ENCODE measurements at regions not wholly inside any gene's neighbourhood (a gene's known extent, or its start where the extent isn't known, plus 50 kb on each side); places are given as distances from the start of the nearest gene placed in this dataset.

DNA sequence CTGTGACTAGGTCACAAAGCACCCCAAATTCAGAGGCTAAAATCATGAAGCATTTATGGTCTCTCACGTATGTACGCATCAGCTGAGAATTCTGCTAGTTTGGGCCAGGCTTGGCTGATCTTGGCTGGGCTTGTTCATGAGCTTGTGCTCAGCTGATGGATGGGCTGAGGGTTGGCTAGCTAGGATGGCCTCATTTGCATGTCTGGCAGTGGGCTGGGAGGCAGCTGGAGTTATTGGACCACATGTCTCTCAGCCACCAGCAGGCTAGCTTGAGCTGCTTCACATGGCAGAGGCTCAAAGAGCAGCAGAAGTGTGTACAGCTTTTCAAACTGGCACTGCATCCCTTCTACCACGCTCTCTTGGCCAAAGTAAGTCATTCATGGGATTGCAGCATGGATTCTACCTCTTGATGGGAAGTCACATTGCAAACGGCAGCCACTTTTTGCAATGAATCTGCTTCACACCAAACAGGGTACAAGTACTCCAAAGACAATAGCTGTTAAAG, 770.3 kb downstream of the TYW1 start:
- WGBS = 80% methylated on average over 4 of the region's 4 CpGs
- no peaks in the 10 kb centered on the region for H3K4me1 ChIP-seq (ENCODE audit: control insufficient read depth, insufficient read depth, low read depth, low read length)
- no peak for DNase-seq

DNA sequence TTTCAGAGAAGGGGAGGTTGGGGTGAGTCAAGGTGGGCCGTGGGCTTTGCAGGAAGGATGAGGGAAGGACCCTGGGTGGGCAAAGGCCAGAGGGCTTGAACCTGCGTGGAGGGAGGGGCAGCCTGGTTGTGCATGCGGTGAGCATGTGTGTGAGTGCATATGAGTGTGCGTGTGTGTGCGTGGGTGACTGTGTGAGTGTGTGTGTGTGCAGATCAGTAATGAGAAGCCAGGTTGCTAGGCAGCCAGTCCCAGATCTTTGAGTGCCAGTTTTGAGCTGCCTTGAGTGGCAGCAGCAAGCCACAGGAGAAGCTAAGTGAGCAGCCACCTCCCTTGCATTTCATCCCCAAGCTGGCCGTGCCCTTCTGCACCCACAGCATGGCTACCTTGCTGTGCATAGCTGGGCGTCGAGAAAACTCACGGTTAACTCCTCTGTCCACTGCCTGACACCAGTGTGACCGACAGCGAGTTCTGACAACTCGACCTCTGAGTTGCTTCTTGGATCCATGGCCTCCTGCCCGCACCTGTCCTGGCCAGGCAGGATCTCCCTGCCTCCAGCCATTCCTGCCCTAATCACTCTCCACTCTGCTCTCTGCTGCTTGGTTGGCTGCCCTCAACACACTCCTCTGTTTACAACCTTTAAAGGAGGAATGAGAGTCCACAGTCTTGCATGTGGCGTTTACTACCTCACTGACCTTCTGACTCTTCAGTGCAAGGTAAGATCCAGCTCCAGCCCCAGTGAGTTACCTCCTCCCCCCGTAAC, 775.4 kb downstream of the TYW1 start:
- whole genome bisulfite sequencing = 71% methylated on average over 14 of the region's 15 CpGs
- no peak overlapping the region for H3K4me2 ChIP-seq (ENCODE audit: low read length, poor library complexity, severe bottlenecking)
- no peak overlapping the region for H2BK15ac ChIP-seq (ENCODE audit: low read depth, poor library complexity, severe bottlenecking)

More for the DNA sequence above, 770.3 kb downstream of the TYW1 start:
- Histone ChIP-seq H2BK5ac (ENCODE audit: low read depth, low read length, poor library complexity, severe bottlenecking) (no peak overlapping the region), H2AFZ (ENCODE audit: low read depth, low read length) (no peak overlapping the region), H3K4me3 (ENCODE audit: insufficient read depth in 1 of 2, low read depth in 1 of 2, low read length in 2 of 2) (no peak overlapping the region), H3K23ac (ENCODE audit: low read length in 2 of 2) (no peak overlapping the region), H2AK5ac (ENCODE audit: low read length, severe bottlenecking) (no peak overlapping the region), H3K9me3 (ENCODE audit: control insufficient read depth, low read length) (peaks cover 8% of the 10 kb centered on the region), H2BK120ac (ENCODE audit: low read depth, low read length) (no peak overlapping the region), H3K36me3 (ENCODE audit: control insufficient read depth in 1 of 2, insufficient read depth in 2 of 2, low read depth in 1 of 2, low read length in 2 of 2) (no peaks in the 10 kb centered on the region), H2BK15ac (ENCODE audit: low read depth, poor library complexity, severe bottlenecking) (no peak overlapping the region), H4K91ac (ENCODE audit: low read length) (peak overlapping the region; percentile 41), H4K8ac (ENCODE audit: low read length) (no peak overlapping the region), H3K18ac (ENCODE audit: low read depth in 1 of 2, low read length in 2 of 2) (no peak overlapping the region), H3K27ac (ENCODE audit: low read length, poor library complexity, severe bottlenecking) (no peak overlapping the region), H3K4ac (ENCODE audit: low read depth in 1 of 2, low read length in 2 of 2) (no peak overlapping the region), H3K9ac (ENCODE audit: low read length) (no peak overlapping the region), H3K27me3 (ENCODE audit: control insufficient read depth in 1 of 2, insufficient read depth in 1 of 2, low read length in 2 of 2) (no peaks in the 10 kb centered on the region), H2BK12ac (ENCODE audit: low read length in 2 of 2) (no peak overlapping the region), H3K4me2 (ENCODE audit: low read length, poor library complexity, severe bottlenecking) (no peak overlapping the region), H3K79me1 (replicated peaks; ENCODE audit: low read length, poor library complexity, severe bottlenecking) (no peaks in the 10 kb centered on the region), H3K14ac (ENCODE audit: low read length in 2 of 2) (no peak overlapping the region)

DNA sequence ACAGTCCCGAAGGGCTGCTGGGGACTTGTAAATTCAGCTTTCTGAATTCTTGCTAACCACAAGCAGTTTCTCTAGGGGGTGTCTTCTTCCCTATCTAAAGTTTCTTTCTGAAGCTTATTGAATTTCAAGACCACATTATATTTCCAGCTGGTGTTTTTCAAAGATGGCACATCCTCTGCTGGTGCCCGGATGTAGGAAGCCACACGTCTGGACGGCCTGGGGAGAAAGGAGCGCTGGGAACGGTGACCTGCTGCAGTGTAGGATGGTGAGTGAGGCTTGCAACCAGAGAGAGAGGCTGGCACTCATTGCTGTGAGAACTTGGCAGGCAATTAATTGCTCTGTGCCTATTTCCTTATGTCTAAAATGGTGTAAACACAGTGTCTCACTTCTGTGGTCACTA, 776.4 kb downstream of the TYW1 start:
- H3K9me3 ChIP-seq (ENCODE audit: control insufficient read depth, low read length) = no peaks in the 10 kb centered on the region
- no peak overlapping the region for H3K18ac ChIP-seq (ENCODE audit: low read depth in 1 of 2, low read length in 2 of 2)
- no peak overlapping the region for H3K4me3 ChIP-seq (ENCODE audit: insufficient read depth in 1 of 2, low read depth in 1 of 2, low read length in 2 of 2)
- H2BK15ac ChIP-seq (ENCODE audit: low read depth, poor library complexity, severe bottlenecking) = no peak overlapping the region
- H3K27ac ChIP-seq (ENCODE audit: low read length, poor library complexity, severe bottlenecking) = no peak overlapping the region
- H2BK120ac ChIP-seq (ENCODE audit: low read depth, low read length) = no peak overlapping the region
- H3K79me1 ChIP-seq (replicated peaks; ENCODE audit: low read length, poor library complexity, severe bottlenecking) = no peaks in the 10 kb centered on the region
- DNase-seq = no peak
- no peak overlapping the region for H3K23ac ChIP-seq (ENCODE audit: low read length in 2 of 2)
- H3K4me1 ChIP-seq (ENCODE audit: control insufficient read depth, insufficient read depth, low read depth, low read length) = no peaks in the 10 kb centered on the region
- H2AFZ ChIP-seq (ENCODE audit: low read depth, low read length) = no peak overlapping the region
- no peak overlapping the region for H3K4me2 ChIP-seq (ENCODE audit: low read length, poor library complexity, severe bottlenecking)
- H4K8ac ChIP-seq (ENCODE audit: low read length) = no peak overlapping the region
- H3K14ac ChIP-seq (ENCODE audit: low read length in 2 of 2) = no peak overlapping the region
- no peaks in the 10 kb centered on the region for H3K36me3 ChIP-seq (ENCODE audit: control insufficient read depth in 1 of 2, insufficient read depth in 2 of 2, low read depth in 1 of 2, low read length in 2 of 2)
- H2BK5ac ChIP-seq (ENCODE audit: low read depth, low read length, poor library complexity, severe bottlenecking) = no peak overlapping the region
- no peak overlapping the region for H3K4ac ChIP-seq (ENCODE audit: low read depth in 1 of 2, low read length in 2 of 2)
- WGBS = 83% methylated on average over 6 of the region's 6 CpGs
- H2AK5ac ChIP-seq (ENCODE audit: low read length, severe bottlenecking) = no peak overlapping the region
- H3K9ac ChIP-seq (ENCODE audit: low read length) = no peak overlapping the region
- H2BK12ac ChIP-seq (ENCODE audit: low read length in 2 of 2) = no peak overlapping the region
- peaks cover 0 to 5% of the 10 kb centered on the region in 2 experiments for H3K27me3 ChIP-seq (ENCODE audit: control insufficient read depth in 1 of 2, insufficient read depth in 1 of 2, low read length in 2 of 2)
- no peak overlapping the region for H4K91ac ChIP-seq (ENCODE audit: low read length)

More for the DNA sequence above, 775.4 kb downstream of the TYW1 start:
- H2AFZ ChIP-seq (ENCODE audit: low read depth, low read length) = no peak overlapping the region
- no peak overlapping the region for H3K23ac ChIP-seq (ENCODE audit: low read length in 2 of 2)
- no peak overlapping the region for H3K4me3 ChIP-seq (ENCODE audit: insufficient read depth in 1 of 2, low read depth in 1 of 2, low read length in 2 of 2)
- H3K9me3 ChIP-seq (ENCODE audit: control insufficient read depth, low read length) = peaks cover 2% of the 10 kb centered on the region
- H3K79me1 ChIP-seq (replicated peaks; ENCODE audit: low read length, poor library complexity, severe bottlenecking) = no peaks in the 10 kb centered on the region
- no peak overlapping the region for H3K14ac ChIP-seq (ENCODE audit: low read length in 2 of 2)
- H2BK5ac ChIP-seq (ENCODE audit: low read depth, low read length, poor library complexity, severe bottlenecking) = no peak overlapping the region
- no peak overlapping the region for H4K91ac ChIP-seq (ENCODE audit: low read length)
- H2BK12ac ChIP-seq (ENCODE audit: low read length in 2 of 2) = no peak overlapping the region
- H3K18ac ChIP-seq (ENCODE audit: low read depth in 1 of 2, low read length in 2 of 2) = no peak overlapping the region
- no peak overlapping the region for H2BK120ac ChIP-seq (ENCODE audit: low read depth, low read length)
- no peak overlapping the region for H3K9ac ChIP-seq (ENCODE audit: low read length)
- no peak overlapping the region for H3K4ac ChIP-seq (ENCODE audit: low read depth in 1 of 2, low read length in 2 of 2)
- H3K27me3 ChIP-seq (ENCODE audit: control insufficient read depth in 1 of 2, insufficient read depth in 1 of 2, low read length in 2 of 2) = peaks cover 0 to 5% of the 10 kb centered on the region in 2 experiments
- no peak overlapping the region for H4K8ac ChIP-seq (ENCODE audit: low read length)
- DNase-seq = no peak
- H2AK5ac ChIP-seq (ENCODE audit: low read length, severe bottlenecking) = no peak overlapping the region
- H3K4me1 ChIP-seq (ENCODE audit: control insufficient read depth, insufficient read depth, low read depth, low read length) = no peaks in the 10 kb centered on the region
- no peak overlapping the region for H3K27ac ChIP-seq (ENCODE audit: low read length, poor library complexity, severe bottlenecking)
- no peaks in the 10 kb centered on the region for H3K36me3 ChIP-seq (ENCODE audit: control insufficient read depth in 1 of 2, insufficient read depth in 2 of 2, low read depth in 1 of 2, low read length in 2 of 2)

DNA sequence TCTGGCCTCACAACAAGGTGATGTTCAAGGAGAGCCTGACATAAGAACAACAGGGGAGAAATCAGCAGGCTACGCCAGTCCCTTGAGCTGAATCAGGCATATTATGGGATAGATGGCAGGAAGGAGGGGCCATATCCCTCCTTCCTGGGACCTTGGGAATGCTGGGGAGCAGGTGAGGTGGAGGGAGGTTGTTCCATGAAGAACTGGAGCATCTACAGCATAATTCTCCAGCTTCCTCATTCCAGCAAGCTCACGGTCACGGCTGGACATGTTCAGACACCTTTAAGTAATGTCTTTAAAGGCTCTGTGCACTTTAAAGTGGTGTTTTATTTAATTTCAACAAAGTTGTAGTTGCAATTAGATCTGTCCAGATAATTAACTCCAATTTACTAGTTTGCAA, 780.5 kb downstream of the TYW1 start:
- no peak overlapping the region for H2BK120ac ChIP-seq (ENCODE audit: low read depth, low read length)
- no peaks in the 10 kb centered on the region for H3K4me1 ChIP-seq (ENCODE audit: control insufficient read depth, insufficient read depth, low read depth, low read length)
- no peaks in the 10 kb centered on the region for H3K9me3 ChIP-seq (ENCODE audit: control insufficient read depth, low read length)
- no peak overlapping the region for H3K27ac ChIP-seq (ENCODE audit: low read length, poor library complexity, severe bottlenecking)
- no peak overlapping the region for H2BK15ac ChIP-seq (ENCODE audit: low read depth, poor library complexity, severe bottlenecking)
- H3K23ac ChIP-seq (ENCODE audit: low read length in 2 of 2) = no peak overlapping the region
- H3K14ac ChIP-seq (ENCODE audit: low read length in 2 of 2) = no peak overlapping the region
- no peak overlapping the region for H3K4me3 ChIP-seq (ENCODE audit: insufficient read depth in 1 of 2, low read depth in 1 of 2, low read length in 2 of 2)
- H2AFZ ChIP-seq (ENCODE audit: low read depth, low read length) = no peak overlapping the region
- H4K91ac ChIP-seq (ENCODE audit: low read length) = no peak overlapping the region
- no peak overlapping the region for H3K18ac ChIP-seq (ENCODE audit: low read depth in 1 of 2, low read length in 2 of 2)
- no peaks in the 10 kb centered on the region for H3K36me3 ChIP-seq (ENCODE audit: control insufficient read depth in 1 of 2, insufficient read depth in 2 of 2, low read depth in 1 of 2, low read length in 2 of 2)
- no peak overlapping the region for H2BK5ac ChIP-seq (ENCODE audit: low read depth, low read length, poor library complexity, severe bottlenecking)
- no peak overlapping the region for H2AK5ac ChIP-seq (ENCODE audit: low read length, severe bottlenecking)
- no peak overlapping the region for H4K8ac ChIP-seq (ENCODE audit: low read length)
- no peak overlapping the region for H3K4ac ChIP-seq (ENCODE audit: low read depth in 1 of 2, low read length in 2 of 2)
- peaks cover 0 to 5% of the 10 kb centered on the region in 2 experiments for H3K27me3 ChIP-seq (ENCODE audit: control insufficient read depth in 1 of 2, insufficient read depth in 1 of 2, low read length in 2 of 2)
- no peaks in the 10 kb centered on the region for H3K79me1 ChIP-seq (replicated peaks; ENCODE audit: low read length, poor library complexity, severe bottlenecking)
- H2BK12ac ChIP-seq (ENCODE audit: low read length in 2 of 2) = no peak overlapping the region
- H3K9ac ChIP-seq (ENCODE audit: low read length) = no peak overlapping the region
- no peak for DNase-seq
- WGBS = 92% methylated on average over 1 of the region's 3 CpGs
- no peak overlapping the region for H3K4me2 ChIP-seq (ENCODE audit: low read length, poor library complexity, severe bottlenecking)
